Spleen (tissue), 11 donors: ENCODE measurements at regions not wholly inside any gene's neighbourhood (a gene's known extent, or its start where the extent isn't known, plus 50 kb on each side); places are given as distances from the start of the nearest gene placed in this dataset.

Experiments
- DNase-seq: peaks from one replicate; pipeline ENCODE4 v3.0.0-alpha.2; 2020
- H3K27ac ChIP-seq, 8 donors: fragments of 200-600 bp; sonication (generic) in 7 of 8; 1 replicate in 4 of 8; 2 replicates in 4 of 8; pipeline versions ENCODE4 v1.5.0 to v1.8.0; 2016 to 2021; ENCODE audit warnings: inconsistent platforms in 4 of 8, mild to moderate bottlenecking in 4 of 8, moderate library complexity in 1 of 8
- H3K27me3 ChIP-seq, 7 donors: fragments of 200-600 bp; sonication (generic) in 6 of 7; replicated peaks in 1 of 7; 1 replicate in 4 of 7; 2 replicates in 3 of 7; pipeline versions ENCODE4 v1.5.0 to v1.8.0; 2016 to 2021; ENCODE audit warnings: inconsistent platforms in 3 of 7, mild to moderate bottlenecking in 1 of 7
- H3K36me3 ChIP-seq, 6 donors: fragments of 200-600 bp; sonication (generic) in 5 of 6; 1 replicate in 4 of 6; 2 replicates in 2 of 6; pipeline versions ENCODE4 v1.5.0 to v1.8.0; 2016 to 2021; ENCODE audit warnings: inconsistent platforms in 2 of 6
- H3K4me1 ChIP-seq, 6 donors: fragments of 200-600 bp; sonication (generic) in 5 of 6; 1 replicate in 3 of 6; 2 replicates in 3 of 6; pipeline versions ENCODE4 v1.5.0 to v1.8.0; 2016 to 2021; ENCODE audit warnings: inconsistent platforms in 3 of 6
- H3K4me3 ChIP-seq, 8 donors: fragments of 200-600 bp; sonication (generic) in 7 of 8; 1 replicate in 4 of 8; 2 replicates in 4 of 8; pipeline versions ENCODE4 v1.5.0 to v1.8.0; 2016 to 2021; ENCODE audit warnings: inconsistent platforms in 4 of 8, mild to moderate bottlenecking in 4 of 8, moderate library complexity in 2 of 8
- H3K9me3 ChIP-seq, 8 donors: fragments of 200-600 bp; sonication (generic) in 7 of 8; 1 replicate in 4 of 8; 2 replicates in 4 of 8; pipeline versions ENCODE4 v1.5.0 to v1.8.0; 2016 to 2021; ENCODE audit warnings: inconsistent platforms in 4 of 8
- POLR2A ChIP-seq, 3 donors: fragments of 450-650 bp; IDR thresholded peaks; one replicate each; pipeline ENCODE4 v1.5.1; 2017; ENCODE audit warnings: antibody characterized with exemption in 3 of 3, mild to moderate bottlenecking in 1 of 3
- POLR2AphosphoS5 ChIP-seq, 3 donors: sonication (generic); formaldehyde crosslinking; IDR thresholded peaks; one replicate each; pipeline ENCODE4 v1.5.1; 2017; ENCODE audit warnings: antibody characterized with exemption in 3 of 3
- WGBS, 5 donors: extraction: QIAGEN DNeasy Blood & Tissue Kit in 3 of 5; methylation state at CpG; one replicate each; pipeline versions ENCODE4 v1.1.5 to v1.1.7; 2013 to 2018; 5-methylcytosine and 5-hydroxymethylcytosine counted together
- intact Hi-C: fragments of 100-400 bp; cut with DNase I; formaldehyde crosslinking; loops from one replicate; pipeline ENCODE4 v1.15.0; 2023; ENCODE audit warnings: low total_unique reads
- TF ChIP-seq, protein P1 (sequence below), 11 experiments: fragments of 200-600 bp in 7 of 11; fragments of 450-650 bp in 4 of 11; sonication (generic) in 4 of 11; IDR thresholded peaks in 8 of 11; conservative IDR thresholded peaks in 3 of 11; 1 replicate in 7 of 11; 2 replicates in 4 of 11; pipeline versions ENCODE4 v1.4.0 to v1.8.0; 2016 to 2021; ENCODE audit warnings: antibody characterized with exemption in 11 of 11, inconsistent platforms in 4 of 11, mild to moderate bottlenecking in 1 of 11
- donor health status: healthy with polysubstance abuse.
- donor health status: DM: no; HTN: no; CAD: no; lungs with moderate emphysema.
- donor health status: DM: no; HTN: no; CAD: no.
- donor health status: Bipolar disorder and iron deficiency.
- donor health status: healthy.
- donor health status: DM: no; HTN: no; CAD: no.
- donor health status: DM: yes; HTN: yes; CAD: no.

DNA sequence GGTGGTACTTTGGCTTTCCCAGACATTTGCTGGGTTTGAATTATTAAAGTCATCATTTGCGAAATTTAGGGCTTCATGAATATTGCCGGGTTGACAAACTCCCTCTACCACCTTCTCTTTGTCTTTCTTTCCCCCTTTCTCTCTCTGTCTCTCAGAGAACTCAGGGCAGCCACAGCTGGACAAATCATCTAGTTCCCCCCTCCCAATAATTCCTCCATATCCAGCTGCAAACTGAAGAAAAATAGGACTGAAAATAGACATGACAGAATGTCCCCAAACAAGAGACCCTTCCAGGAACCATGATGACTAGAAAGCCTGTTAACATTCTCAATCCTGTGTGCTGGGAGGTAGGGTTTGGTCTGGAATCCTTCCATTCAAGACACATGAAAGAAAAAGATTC, 67.1 kb upstream of the TBX5 start:
- H3K27ac ChIP-seq, result no peak overlapping the region
- intact Hi-C loops, result no loop called here
- TF ChIP-seq POLR2AphosphoS5 (IDR thresholded peaks at IDR 0.05) (no peak), POLR2A (IDR thresholded peaks at IDR 0.05) (no peak)
- TF ChIP-seq, protein P1, sequence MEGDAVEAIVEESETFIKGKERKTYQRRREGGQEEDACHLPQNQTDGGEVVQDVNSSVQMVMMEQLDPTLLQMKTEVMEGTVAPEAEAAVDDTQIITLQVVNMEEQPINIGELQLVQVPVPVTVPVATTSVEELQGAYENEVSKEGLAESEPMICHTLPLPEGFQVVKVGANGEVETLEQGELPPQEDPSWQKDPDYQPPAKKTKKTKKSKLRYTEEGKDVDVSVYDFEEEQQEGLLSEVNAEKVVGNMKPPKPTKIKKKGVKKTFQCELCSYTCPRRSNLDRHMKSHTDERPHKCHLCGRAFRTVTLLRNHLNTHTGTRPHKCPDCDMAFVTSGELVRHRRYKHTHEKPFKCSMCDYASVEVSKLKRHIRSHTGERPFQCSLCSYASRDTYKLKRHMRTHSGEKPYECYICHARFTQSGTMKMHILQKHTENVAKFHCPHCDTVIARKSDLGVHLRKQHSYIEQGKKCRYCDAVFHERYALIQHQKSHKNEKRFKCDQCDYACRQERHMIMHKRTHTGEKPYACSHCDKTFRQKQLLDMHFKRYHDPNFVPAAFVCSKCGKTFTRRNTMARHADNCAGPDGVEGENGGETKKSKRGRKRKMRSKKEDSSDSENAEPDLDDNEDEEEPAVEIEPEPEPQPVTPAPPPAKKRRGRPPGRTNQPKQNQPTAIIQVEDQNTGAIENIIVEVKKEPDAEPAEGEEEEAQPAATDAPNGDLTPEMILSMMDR (IDR thresholded peaks at IDR 0.05 in 8 of 11, conservative IDR thresholded peaks at IDR 0.05 in 3 of 11), result no peak
- H3K9me3 ChIP-seq, result no peaks in the 10 kb centered on the region
- no peak for DNase-seq
- no peak overlapping the region for H3K4me3 ChIP-seq
- WGBS, 5 donors, result 73 to 91% (median 83%) methylated on average over 2 of the region's 2 CpGs
- no peaks in the 10 kb centered on the region for H3K4me1 ChIP-seq
- peaks cover 0 to 36% (median 11%) of the 10 kb centered on the region in 7 donors for H3K27me3 ChIP-seq
- no peaks in the 10 kb centered on the region for H3K36me3 ChIP-seq

DNA sequence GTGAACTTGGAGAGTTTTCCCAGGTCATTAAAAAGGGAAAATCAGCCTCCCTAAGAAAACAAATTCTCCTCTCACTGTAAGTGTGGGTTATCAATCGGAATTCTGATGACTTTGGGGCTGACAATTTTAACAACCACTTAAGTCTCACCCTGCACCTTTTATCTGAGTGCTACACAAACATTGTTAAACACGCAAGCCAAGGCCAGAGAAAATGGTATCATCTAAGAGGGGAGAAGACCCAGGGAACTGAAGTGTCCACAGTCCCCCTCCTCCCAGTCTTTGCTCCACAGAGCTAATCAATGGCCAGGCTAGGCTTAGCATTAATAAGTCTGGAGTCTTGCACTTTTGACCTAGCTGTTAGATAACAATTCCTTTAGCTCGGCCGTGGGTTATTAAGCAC, 51.7 kb upstream of the TBX5 start:
- intact Hi-C loops, result no loop called here
- H3K27ac ChIP-seq, result no peak overlapping the region
- peaks cover 0 to 3% (median 0%) of the 10 kb centered on the region in 8 donors for H3K9me3 ChIP-seq
- H3K27me3 ChIP-seq, result peaks cover 0 to 66% (median 4%) of the 10 kb centered on the region in 7 donors
- TF ChIP-seq POLR2AphosphoS5 (IDR thresholded peaks at IDR 0.05), result no peak
- TF ChIP-seq, protein P1 (IDR thresholded peaks at IDR 0.05 in 8 of 11, conservative IDR thresholded peaks at IDR 0.05 in 3 of 11), result no peak
- no peak for TF ChIP-seq POLR2A (IDR thresholded peaks at IDR 0.05)
- no peak overlapping the region for H3K4me3 ChIP-seq
- DNase-seq, result no peak
- no peaks in the 10 kb centered on the region for H3K36me3 ChIP-seq
- no peaks in the 10 kb centered on the region for H3K4me1 ChIP-seq
- WGBS, 5 donors, result 36 to 51% (median 37%) methylated on average over 4 of the region's 4 CpGs
